ENCODE measurements at regions not wholly inside any gene's neighbourhood (a gene's known extent, or its start where the extent isn't known, plus 50 kb on each side); places are given as distances from the start of the nearest gene placed in this dataset.

- TF ChIP-seq, protein P1, sequence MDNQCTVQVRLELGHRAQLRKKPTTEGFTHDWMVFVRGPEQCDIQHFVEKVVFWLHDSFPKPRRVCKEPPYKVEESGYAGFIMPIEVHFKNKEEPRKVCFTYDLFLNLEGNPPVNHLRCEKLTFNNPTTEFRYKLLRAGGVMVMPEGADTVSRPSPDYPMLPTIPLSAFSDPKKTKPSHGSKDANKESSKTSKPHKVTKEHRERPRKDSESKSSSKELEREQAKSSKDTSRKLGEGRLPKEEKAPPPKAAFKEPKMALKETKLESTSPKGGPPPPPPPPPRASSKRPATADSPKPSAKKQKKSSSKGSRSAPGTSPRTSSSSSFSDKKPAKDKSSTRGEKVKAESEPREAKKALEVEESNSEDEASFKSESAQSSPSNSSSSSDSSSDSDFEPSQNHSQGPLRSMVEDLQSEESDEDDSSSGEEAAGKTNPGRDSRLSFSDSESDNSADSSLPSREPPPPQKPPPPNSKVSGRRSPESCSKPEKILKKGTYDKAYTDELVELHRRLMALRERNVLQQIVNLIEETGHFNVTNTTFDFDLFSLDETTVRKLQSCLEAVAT (IDR thresholded peaks at IDR 0.05), result no peak
- TF ChIP-seq CBX5 (IDR thresholded peaks at IDR 0.05; ENCODE audit: low read depth), result no peak
- no peak for TF ChIP-seq EP300 (IDR thresholded peaks at IDR 0.05; ENCODE audit: borderline replicate concordance in 1 of 2, control insufficient read depth in 1 of 2, low read depth in 2 of 2, low read length in 2 of 2)
- no peak for TF ChIP-seq ZSCAN29 (IDR thresholded peaks at IDR 0.05)
Observed at GRCh38 chr2:118209727-118210126, 121.5 kb downstream of the INSIG2 start (continued).

DNA sequence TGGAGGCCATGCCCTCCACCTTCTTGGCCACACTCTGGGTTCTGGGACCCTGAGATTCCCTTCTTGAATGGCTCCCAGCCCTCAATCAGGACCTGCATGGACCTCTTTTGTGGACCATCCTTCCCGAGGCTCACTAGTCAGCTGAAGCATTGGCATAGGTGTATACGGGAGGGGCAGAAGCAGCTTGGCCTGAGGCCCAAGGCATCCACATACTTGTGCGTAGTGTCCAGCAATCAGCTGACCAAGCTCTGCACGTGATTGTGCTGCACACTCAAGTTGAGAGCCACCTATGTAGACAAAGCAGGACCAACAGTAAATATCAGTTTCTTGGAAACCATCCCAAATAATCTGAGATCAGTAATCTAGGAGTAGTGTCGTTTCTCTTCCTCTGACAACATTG is 119.6 kb downstream of the INSIG2 start:
- H4K20me1 ChIP-seq (ENCODE audit: control insufficient read depth, insufficient read depth), result no peaks in the 10 kb centered on the region
- H2AFZ ChIP-seq (ENCODE audit: control insufficient read depth, low read depth, low read length), result no peak overlapping the region
- SMC1A ChIA-PET (ENCODE audit: uncharacterized antibody, unreplicated experiment), result no interaction called here
- H3K36me3 ChIP-seq (ENCODE audit: control insufficient read depth in 2 of 2, insufficient read depth in 2 of 2, low read length in 1 of 2), result no peaks in the 10 kb centered on the region
- H3K4me1 ChIP-seq (ENCODE audit: control insufficient read depth, insufficient read depth, low read length), result no peaks in the 10 kb centered on the region
- no peaks in the 10 kb centered on the region; a peak in 3 of 4 replicates for H3K27me3 ChIP-seq (replicated peaks in 1 of 2; ENCODE audit: control insufficient read depth in 2 of 2, insufficient read depth in 2 of 2, low read length in 1 of 2)
- intact Hi-C loops (cut with micrococcal nuclease; ENCODE audit: unreplicated experiment) (no loop called here), in situ Hi-C loops (cut with MboI) (no loop called here)
- no TSS peak for BruUV-seq (replicated peaks)
- no peaks in the 10 kb centered on the region for H3K79me2 ChIP-seq (ENCODE audit: control insufficient read depth, insufficient read depth, low read length)
- FAIRE-seq, result no peak
- H3K9ac ChIP-seq (ENCODE audit: control insufficient read depth, insufficient read depth, low read length), result no peak overlapping the region
- CTCF ChIA-PET, result interaction anchor here (1.5 to 5.6 kb wide), 2 partner anchors 14 to 648 kb away, joined by 4 to 20 read pairs; no protein-coding TSS in a partner anchor
- RAD21 ChIA-PET (ENCODE audit: unreplicated experiment), result no interaction called here
- 24% methylated on average over 5 of the region's 5 CpGs for WGBS (ENCODE audit: insufficient coverage, insufficient replicate concordance, low lambda C conversion rate, missing lambda C conversion rate)
- H3K9me3 ChIP-seq (replicated peaks; ENCODE audit: control insufficient read depth, insufficient read depth, low read length), result no peaks in the 10 kb centered on the region
- no peak for ATAC-seq
- no peak overlapping the region for H3K27ac ChIP-seq (ENCODE audit: control insufficient read depth, insufficient read depth)
- no peak overlapping the region for H3K4me3 ChIP-seq
- H3K4me2 ChIP-seq (ENCODE audit: control insufficient read depth, insufficient read depth), result no peak overlapping the region
- POLR2A ChIA-PET, result no interaction called here
- no peak for DNase-seq (ENCODE audit: low read depth, low spot score)
- TF ChIP-seq ZNF207 (IDR thresholded peaks at IDR 0.05; ENCODE audit: borderline replicate concordance), result no peak
- TF ChIP-seq FOXK2 (IDR thresholded peaks at IDR 0.05), result no peak
- no peak for TF ChIP-seq BCL11A (IDR thresholded peaks at IDR 0.05; ENCODE audit: low read depth, low read length)
- no peak for TF ChIP-seq IKZF2 (IDR thresholded peaks at IDR 0.05)
- no peak for TF ChIP-seq STAT1 (conservative IDR thresholded peaks at IDR 0.05)
- TF ChIP-seq, protein P2, sequence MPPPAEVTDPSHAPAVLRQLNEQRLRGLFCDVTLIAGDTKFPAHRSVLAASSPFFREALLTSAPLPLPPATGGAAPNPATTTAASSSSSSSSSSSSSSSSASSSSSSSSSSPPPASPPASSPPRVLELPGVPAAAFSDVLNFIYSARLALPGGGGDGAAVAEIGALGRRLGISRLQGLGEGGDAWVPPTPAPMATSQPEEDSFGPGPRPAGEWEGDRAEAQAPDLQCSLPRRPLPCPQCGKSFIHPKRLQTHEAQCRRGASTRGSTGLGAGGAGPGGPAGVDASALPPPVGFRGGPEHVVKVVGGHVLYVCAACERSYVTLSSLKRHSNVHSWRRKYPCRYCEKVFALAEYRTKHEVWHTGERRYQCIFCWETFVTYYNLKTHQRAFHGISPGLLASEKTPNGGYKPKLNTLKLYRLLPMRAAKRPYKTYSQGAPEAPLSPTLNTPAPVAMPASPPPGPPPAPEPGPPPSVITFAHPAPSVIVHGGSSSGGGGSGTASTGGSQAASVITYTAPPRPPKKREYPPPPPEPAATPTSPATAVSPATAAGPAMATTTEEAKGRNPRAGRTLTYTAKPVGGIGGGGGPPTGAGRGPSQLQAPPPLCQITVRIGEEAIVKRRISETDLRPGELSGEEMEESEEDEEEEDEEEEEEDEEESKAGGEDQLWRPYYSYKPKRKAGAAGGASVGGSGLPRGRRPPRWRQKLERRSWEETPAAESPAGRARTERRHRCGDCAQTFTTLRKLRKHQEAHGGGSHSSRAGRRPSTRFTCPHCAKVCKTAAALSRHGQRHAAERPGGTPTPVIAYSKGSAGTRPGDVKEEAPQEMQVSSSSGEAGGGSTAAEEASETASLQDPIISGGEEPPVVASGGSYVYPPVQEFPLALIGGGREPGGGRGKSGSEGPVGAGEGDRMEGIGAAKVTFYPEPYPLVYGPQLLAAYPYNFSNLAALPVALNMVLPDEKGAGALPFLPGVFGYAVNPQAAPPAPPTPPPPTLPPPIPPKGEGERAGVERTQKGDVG (CRISPR knock-in tag; IDR thresholded peaks at IDR 0.05), result no peak
- TF ChIP-seq CBFB (IDR thresholded peaks at IDR 0.05; ENCODE audit: low read depth), result no peak
- TF ChIP-seq, protein P3, sequence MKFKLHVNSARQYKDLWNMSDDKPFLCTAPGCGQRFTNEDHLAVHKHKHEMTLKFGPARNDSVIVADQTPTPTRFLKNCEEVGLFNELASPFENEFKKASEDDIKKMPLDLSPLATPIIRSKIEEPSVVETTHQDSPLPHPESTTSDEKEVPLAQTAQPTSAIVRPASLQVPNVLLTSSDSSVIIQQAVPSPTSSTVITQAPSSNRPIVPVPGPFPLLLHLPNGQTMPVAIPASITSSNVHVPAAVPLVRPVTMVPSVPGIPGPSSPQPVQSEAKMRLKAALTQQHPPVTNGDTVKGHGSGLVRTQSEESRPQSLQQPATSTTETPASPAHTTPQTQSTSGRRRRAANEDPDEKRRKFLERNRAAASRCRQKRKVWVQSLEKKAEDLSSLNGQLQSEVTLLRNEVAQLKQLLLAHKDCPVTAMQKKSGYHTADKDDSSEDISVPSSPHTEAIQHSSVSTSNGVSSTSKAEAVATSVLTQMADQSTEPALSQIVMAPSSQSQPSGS (IDR thresholded peaks at IDR 0.05; ENCODE audit: low read length), result no peak
- TF ChIP-seq, protein P4, sequence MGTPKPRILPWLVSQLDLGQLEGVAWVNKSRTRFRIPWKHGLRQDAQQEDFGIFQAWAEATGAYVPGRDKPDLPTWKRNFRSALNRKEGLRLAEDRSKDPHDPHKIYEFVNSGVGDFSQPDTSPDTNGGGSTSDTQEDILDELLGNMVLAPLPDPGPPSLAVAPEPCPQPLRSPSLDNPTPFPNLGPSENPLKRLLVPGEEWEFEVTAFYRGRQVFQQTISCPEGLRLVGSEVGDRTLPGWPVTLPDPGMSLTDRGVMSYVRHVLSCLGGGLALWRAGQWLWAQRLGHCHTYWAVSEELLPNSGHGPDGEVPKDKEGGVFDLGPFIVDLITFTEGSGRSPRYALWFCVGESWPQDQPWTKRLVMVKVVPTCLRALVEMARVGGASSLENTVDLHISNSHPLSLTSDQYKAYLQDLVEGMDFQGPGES (IDR thresholded peaks at IDR 0.05), result no peak
- TF ChIP-seq ZNF274 (IDR thresholded peaks at IDR 0.05; ENCODE audit: insufficient read depth, insufficient read length), result no peak
- TF ChIP-seq GABPA (IDR thresholded peaks at IDR 0.05; ENCODE audit: low read depth), result no peak

All from GM12878 (cell line).